RPMI8226 (cell line): ENCODE measurements at regions not wholly inside any gene's neighbourhood (a gene's known extent, or its start where the extent isn't known, plus 50 kb on each side); places are given as distances from the start of the nearest gene placed in this dataset.
"Not testable (repeated sequence)": the region's sequence is repeated elsewhere in the genome, so short reads cannot be mapped to it uniquely, and the experiment has no call there.

Experiments
- DNase-seq: peaks from one replicate; pipeline ENCODE4 v3.0.0-alpha.2; 2015

- DNase-seq = no peak
Measured at GRCh38 chr6:2611092-2611491, 139.6 kb downstream of the MYLK4 start.

- no peak for DNase-seq
Measured at GRCh38 chr6:2608503-2608902, 142.2 kb downstream of the MYLK4 start.

GRCh38 chr6:2600363-2600762 lies 150.4 kb downstream of the MYLK4 start:
- no peak for DNase-seq

GRCh38 chr6:2599817-2600216 lies 150.9 kb downstream of the MYLK4 start:
- DNase-seq = no peak

GRCh38 chr6:2598867-2599266 lies 151.9 kb downstream of the MYLK4 start:
- DNase-seq = no peak

GRCh38 chr6:2597991-2598390 lies 152.7 kb downstream of the MYLK4 start:
- DNase-seq = no peak

GRCh38 chr6:2597457-2597856 lies 153.3 kb downstream of the MYLK4 start:
- not testable (repeated sequence) for DNase-seq

- peak; percentile 28 for DNase-seq
Measured at GRCh38 chr6:2596222-2596621, 154.5 kb downstream of the MYLK4 start.

- DNase-seq = no peak
Measured at GRCh38 chr6:2594868-2595267, 155.9 kb downstream of the MYLK4 start.

GRCh38 chr6:2593167-2593566 lies 157.6 kb downstream of the MYLK4 start:
- DNase-seq = no peak

- peak; percentile 36 for DNase-seq
Measured at GRCh38 chr6:2589171-2589661, 161.5 kb downstream of the MYLK4 start.

GRCh38 chr6:2583459-2583858 lies 167.3 kb downstream of the MYLK4 start:
- DNase-seq = no peak

GRCh38 chr6:2582268-2582667 lies 168.5 kb downstream of the MYLK4 start:
- DNase-seq = peak; percentile 39

- no peak for DNase-seq
Measured at GRCh38 chr6:2581611-2582010, 169.1 kb downstream of the MYLK4 start.

- DNase-seq = no peak
Measured at GRCh38 chr6:2581011-2581410, 169.7 kb downstream of the MYLK4 start.

GRCh38 chr6:2579804-2580570 lies 170.7 kb downstream of the MYLK4 start:
- DNase-seq = no peak

GRCh38 chr6:2579241-2579761 lies 171.4 kb downstream of the MYLK4 start:
- DNase-seq = no peak

- DNase-seq = no peak
Measured at GRCh38 chr6:2578767-2579166, 172.0 kb downstream of the MYLK4 start.

- no peak for DNase-seq
Measured at GRCh38 chr6:2576499-2576898, 174.2 kb downstream of the MYLK4 start.

- no peak for DNase-seq
Measured at GRCh38 chr6:2575236-2575635, 175.5 kb downstream of the MYLK4 start.

GRCh38 chr6:2569420-2569819 lies 181.3 kb downstream of the MYLK4 start:
- not testable (repeated sequence) for DNase-seq

- no peak for DNase-seq
Measured at GRCh38 chr6:2566048-2566447, 184.7 kb downstream of the MYLK4 start.

- no peak for DNase-seq
Measured at GRCh38 chr6:2565499-2565898, 185.2 kb downstream of the MYLK4 start.

GRCh38 chr6:2563635-2564034 lies 187.1 kb downstream of the MYLK4 start:
- DNase-seq = peak; percentile 65
